ENCODE measurements at regions not wholly inside any gene's neighbourhood (a gene's known extent, or its start where the extent isn't known, plus 50 kb on each side); places are given as distances from the start of the nearest gene placed in this dataset.
"Not testable (repeated sequence)": the region's sequence is repeated elsewhere in the genome, so short reads cannot be mapped to it uniquely, and the experiment has no call there.

- POLR2A ChIA-PET = no interaction called here
- Histone ChIP-seq H3K4me2 (no peak overlapping the region), H3K4me3 (no peak overlapping the region), H3K9me3 (no peaks in the 10 kb centered on the region), H3K4me1 (no peaks in the 10 kb centered on the region), H3K27ac (no peak overlapping the region)
- CTCF ChIA-PET = no interaction called here
- ATAC-seq (no peak), DNase-seq (ENCODE audit: low read depth in 1 of 2, low spot score in 1 of 2) (no peak), FAIRE-seq (no peak)
- no peak for TF ChIP-seq RNF2 (IDR thresholded peaks at IDR 0.05; ENCODE audit: borderline replicate concordance, low read depth)
- no peak for TF ChIP-seq FOSL2 (IDR thresholded peaks at IDR 0.05)
- TF ChIP-seq FOSL2 (CRISPR knock-in tag; IDR thresholded peaks at IDR 0.05) = no peak
- no peak for TF ChIP-seq HEYL (CRISPR knock-in tag; IDR thresholded peaks at IDR 0.05)
- no peak for TF ChIP-seq ZFP36 (IDR thresholded peaks at IDR 0.05; ENCODE audit: borderline replicate concordance, partially characterized antibody)
- TF ChIP-seq NFE2L2 (conservative IDR thresholded peaks at IDR 0.05; ENCODE audit: low read length) = no peak
- no peak for TF ChIP-seq SREBF2 (IDR thresholded peaks at IDR 0.05)
- no peak for TF ChIP-seq GATA3 (IDR thresholded peaks at IDR 0.05; ENCODE audit: borderline replicate concordance)
- TF ChIP-seq RFX5 (IDR thresholded peaks at IDR 0.05) = no peak
- no peak for TF ChIP-seq JUN (IDR thresholded peaks at IDR 0.05)
- TF ChIP-seq REST (IDR thresholded peaks at IDR 0.05) = no peak
- TF ChIP-seq MAX (IDR thresholded peaks at IDR 0.05) = no peak
- no peak for TF ChIP-seq HDAC2 (IDR thresholded peaks at IDR 0.05)
- TF ChIP-seq RCOR1 (IDR thresholded peaks at IDR 0.05; ENCODE audit: low read depth, low read length) = no peak
- TF ChIP-seq FOXS1 (CRISPR knock-in tag; IDR thresholded peaks at IDR 0.05) = no peak
- no peak for TF ChIP-seq ZSCAN20 (CRISPR knock-in tag; IDR thresholded peaks at IDR 0.05)
- 21% methylated on average over 2 of the region's 2 CpGs for WGBS (ENCODE audit: missing lambda C conversion rate)
Measured at GRCh38 chr6:115582386-115582785, 478.3 kb downstream of the FRK start.

- H3K4me3 ChIP-seq; DNase-seq (ENCODE audit: low read depth in 1 of 2, low spot score in 1 of 2); H3K27ac ChIP-seq; H3K9me3 ChIP-seq; CTCF ChIA-PET; H3K4me2 ChIP-seq; ATAC-seq; H3K4me1 ChIP-seq: not testable (repeated sequence)
- peak; percentile 46 for FAIRE-seq
- 20% methylated on average over 2 of the region's 2 CpGs for WGBS (ENCODE audit: missing lambda C conversion rate)
- POLR2A ChIA-PET = interaction anchor here (0.7 kb wide), 1 partner anchor 1265 kb away, joined by 3 read pairs; no protein-coding TSS in a partner anchor
Measured at GRCh38 chr6:115579565-115579964, 481.1 kb downstream of the FRK start.

- POLR2A ChIA-PET = no interaction called here
- no peaks in the 10 kb centered on the region for H3K4me1 ChIP-seq
- DNase-seq (ENCODE audit: low read depth in 1 of 2, low spot score in 1 of 2) = no peak
- H3K9me3 ChIP-seq = no peaks in the 10 kb centered on the region
- FAIRE-seq = no peak
- no peak for ATAC-seq
- no peak overlapping the region for H3K4me3 ChIP-seq
- CTCF ChIA-PET = no interaction called here
- no peak overlapping the region for H3K4me2 ChIP-seq
- no peak overlapping the region for H3K27ac ChIP-seq
- WGBS (ENCODE audit: missing lambda C conversion rate) = 0% methylated on average over 2 of the region's 2 CpGs
- TF ChIP-seq E2F6 (IDR thresholded peaks at IDR 0.05; ENCODE audit: borderline replicate concordance, low read depth) (no peak), ATOH8 (CRISPR knock-in tag; IDR thresholded peaks at IDR 0.05; ENCODE audit: low read depth) (no peak), CEBPB (IDR thresholded peaks at IDR 0.05) (no peak), MAX (IDR thresholded peaks at IDR 0.05) (no peak), FOSB (CRISPR knock-in tag; IDR thresholded peaks at IDR 0.05) (no peak), KDM1A (IDR thresholded peaks at IDR 0.05; ENCODE audit: low read depth) (no peak), RNF2 (IDR thresholded peaks at IDR 0.05; ENCODE audit: borderline replicate concordance, low read depth) (no peak), POLR2AphosphoS2 (conservative IDR thresholded peaks at IDR 0.05; ENCODE audit: low read length) (no peak), RARB (CRISPR knock-in tag; IDR thresholded peaks at IDR 0.05) (no peak), RFX5 (IDR thresholded peaks at IDR 0.05) (no peak), CHD2 (IDR thresholded peaks at IDR 0.05; ENCODE audit: low read length, partially characterized antibody) (no peak), JUN (IDR thresholded peaks at IDR 0.05) (no peak), ELK1 (IDR thresholded peaks at IDR 0.05; ENCODE audit: low read depth, low read length) (no peak), NFE2L2 (conservative IDR thresholded peaks at IDR 0.05; ENCODE audit: low read length) (no peak), NPAS2 (CRISPR knock-in tag; IDR thresholded peaks at IDR 0.05; ENCODE audit: borderline replicate concordance) (no peak), HMGXB4 (CRISPR knock-in tag; IDR thresholded peaks at IDR 0.05; ENCODE audit: borderline replicate concordance) (no peak)
Measured at GRCh38 chr6:115577270-115577669, 483.4 kb downstream of the FRK start.
